Heart left ventricle (tissue), 16 donors: ENCODE measurements at regions not wholly inside any gene's neighbourhood (a gene's known extent, or its start where the extent isn't known, plus 50 kb on each side); places are given as distances from the start of the nearest gene placed in this dataset.
"Not testable (repeated sequence)": the region's sequence is repeated elsewhere in the genome, so short reads cannot be mapped to it uniquely, and the experiment has no call there.

Source experiments
- ATAC-seq, 4 donors: fragments of 200-7000 bp; cut with Tn5 transposase; one replicate each; pipeline ENCODE4 v1.9.1; 2020 to 2022; ENCODE audit warnings: moderate library complexity in 4 of 4, mild to moderate bottlenecking in 3 of 4, moderate number of reproducible peaks in 1 of 4
- DNase-seq, 5 donors: peaks; one replicate each; pipeline ENCODE4 v3.0.0-alpha.2; 2020
- H3K27ac ChIP-seq, 12 donors: fragments of 200-600 bp; sonication (generic) in 4 of 12; one replicate each; pipeline versions ENCODE4 v1.5.0 to v1.8.0; 2016 to 2022; ENCODE audit warnings: mild to moderate bottlenecking in 2 of 12
- H3K27me3 ChIP-seq, 9 donors: fragments of 200-600 bp; sonication (generic) in 2 of 9; one replicate each; pipeline versions ENCODE4 v1.5.1 to v1.8.0; 2016 to 2022; ENCODE audit warnings: mild to moderate bottlenecking in 3 of 9
- H3K36me3 ChIP-seq, 9 donors: fragments of 200-600 bp; sonication (generic) in 2 of 9; one replicate each; pipeline versions ENCODE4 v1.5.0 to v1.8.0; 2018 to 2022; ENCODE audit warnings: mild to moderate bottlenecking in 2 of 9
- H3K4me1 ChIP-seq, 12 donors: fragments of 200-600 bp; sonication (generic) in 4 of 12; one replicate each; pipeline versions ENCODE4 v1.5.0 to v1.8.0; 2016 to 2022; ENCODE audit warnings: mild to moderate bottlenecking in 3 of 12
- H3K4me3 ChIP-seq, 12 donors: fragments of 200-600 bp; sonication (generic) in 4 of 12; one replicate each; pipeline versions ENCODE4 v1.5.0 to v1.8.0; 2017 to 2022; ENCODE audit warnings: mild to moderate bottlenecking in 9 of 12, moderate library complexity in 4 of 12
- H3K9me3 ChIP-seq, 12 donors: fragments of 200-600 bp; sonication (generic) in 4 of 12; one replicate each; pipeline versions ENCODE4 v1.5.0 to v1.8.0; 2016 to 2022; ENCODE audit warnings: mild to moderate bottlenecking in 1 of 12
- POLR2A ChIP-seq, 2 donors: fragments of 450-650 bp; IDR thresholded peaks; one replicate each; pipeline ENCODE4 v1.6.1; 2017; ENCODE audit warnings: antibody characterized with exemption in 2 of 2, mild to moderate bottlenecking in 2 of 2, moderate library complexity in 2 of 2
- WGBS, 4 donors: extraction: QIAGEN DNeasy Blood & Tissue Kit in 2 of 4; methylation state at CpG; one replicate each; pipeline versions ENCODE4 v1.1.5 to v1.1.7; 2013 to 2018; 5-methylcytosine and 5-hydroxymethylcytosine counted together
- intact Hi-C, 10 donors: fragments of 100-400 bp; cut with DNase I; formaldehyde crosslinking; loops; one replicate each; pipeline versions ENCODE4 v1.11.1 to v1.14.2; 2022
- TF ChIP-seq, protein P1 (sequence below), 12 donors: fragments of 200-600 bp; sonication (generic) in 4 of 12; IDR thresholded peaks; one replicate each; pipeline versions ENCODE4 v1.5.0 to v1.8.0; 2018 to 2022; ENCODE audit warnings: antibody characterized with exemption in 12 of 12, mild to moderate bottlenecking in 5 of 12
- donor health status: ischemic (EF 13 %, LVEDD 7.1; RV severe dilation, severe dysfunction).
- donor health status: healthy with polysubstance abuse.
- donor health status: DM: no; HTN: yes; CAD: no.
- donor health status: DM: no; HTN: no; CAD: no.
- donor health status: ischemic (EF 25% LVEDD 6.9; RV normal size, moderate dysfunction).
- donor health status: ischemic (EF 25% LVEDD 5.7; RV mildly dilated, moderate dysfunction).
- donor health status: healthy.
- donor health status: DM: yes; HTN: yes; CAD: no.
- donor health status: ischemic (EF 35%, LVEDD 5.7; RV mildly dilated, moderate dysfunction).
- donor health status: nonischemic (EF 11% LVEDD 7.7; RV severe dilation, severe dysfunction).
- donor health status: DM: yes; HTN: yes; CAD: no.
- donor health status: PGD.
- donor health status: ischemic (EF 29% LVEDD 5.4; RV normal size, mild dysfunction).
- donor health status: nonischemic (EF 23%, LVEDD 6.1; RV moderate dilation, normal function).

DNA sequence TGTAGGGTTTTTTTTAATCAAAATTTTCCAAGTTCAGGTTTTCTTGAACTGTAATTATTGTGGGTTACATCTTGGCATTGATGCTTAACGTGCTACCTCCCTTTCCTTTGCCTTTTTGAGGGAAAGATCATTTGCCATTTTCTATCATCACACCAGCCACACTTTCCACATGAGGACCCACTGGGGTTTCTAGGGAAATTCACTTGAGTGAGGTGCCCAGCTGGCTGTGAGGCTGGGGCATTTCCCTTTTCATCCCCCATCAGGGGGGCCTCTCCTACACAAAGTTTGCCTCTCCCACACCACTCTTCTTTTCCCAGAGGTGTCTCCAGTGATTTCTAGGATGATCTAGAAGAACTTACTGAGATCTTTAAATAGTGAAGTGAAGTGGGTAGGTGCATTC is 335.7 kb downstream of the BMP4 start:
- 71 to 94% (median 88%) methylated on average over 1 of the region's 1 CpG for WGBS, 4 donors
- Histone ChIP-seq H3K4me1 (peaks cover 0 to 29% (median 7%) of the 10 kb centered on the region in 12 donors), H3K9me3 (no peaks in the 10 kb centered on the region), H3K36me3 (no peaks in the 10 kb centered on the region), H3K27me3 (no peaks in the 10 kb centered on the region), H3K4me3 (no peak overlapping the region), H3K27ac (peak overlapping the region in 5 of 12 donors; percentile 13 to 74 (median 47))
- intact Hi-C loops, result no loop called here
- ATAC-seq, result no peak
- TF ChIP-seq POLR2A (IDR thresholded peaks at IDR 0.05), result no peak
- TF ChIP-seq, protein P1, sequence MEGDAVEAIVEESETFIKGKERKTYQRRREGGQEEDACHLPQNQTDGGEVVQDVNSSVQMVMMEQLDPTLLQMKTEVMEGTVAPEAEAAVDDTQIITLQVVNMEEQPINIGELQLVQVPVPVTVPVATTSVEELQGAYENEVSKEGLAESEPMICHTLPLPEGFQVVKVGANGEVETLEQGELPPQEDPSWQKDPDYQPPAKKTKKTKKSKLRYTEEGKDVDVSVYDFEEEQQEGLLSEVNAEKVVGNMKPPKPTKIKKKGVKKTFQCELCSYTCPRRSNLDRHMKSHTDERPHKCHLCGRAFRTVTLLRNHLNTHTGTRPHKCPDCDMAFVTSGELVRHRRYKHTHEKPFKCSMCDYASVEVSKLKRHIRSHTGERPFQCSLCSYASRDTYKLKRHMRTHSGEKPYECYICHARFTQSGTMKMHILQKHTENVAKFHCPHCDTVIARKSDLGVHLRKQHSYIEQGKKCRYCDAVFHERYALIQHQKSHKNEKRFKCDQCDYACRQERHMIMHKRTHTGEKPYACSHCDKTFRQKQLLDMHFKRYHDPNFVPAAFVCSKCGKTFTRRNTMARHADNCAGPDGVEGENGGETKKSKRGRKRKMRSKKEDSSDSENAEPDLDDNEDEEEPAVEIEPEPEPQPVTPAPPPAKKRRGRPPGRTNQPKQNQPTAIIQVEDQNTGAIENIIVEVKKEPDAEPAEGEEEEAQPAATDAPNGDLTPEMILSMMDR (IDR thresholded peaks at IDR 0.05), result no peak
- DNase-seq, result no peak

DNA sequence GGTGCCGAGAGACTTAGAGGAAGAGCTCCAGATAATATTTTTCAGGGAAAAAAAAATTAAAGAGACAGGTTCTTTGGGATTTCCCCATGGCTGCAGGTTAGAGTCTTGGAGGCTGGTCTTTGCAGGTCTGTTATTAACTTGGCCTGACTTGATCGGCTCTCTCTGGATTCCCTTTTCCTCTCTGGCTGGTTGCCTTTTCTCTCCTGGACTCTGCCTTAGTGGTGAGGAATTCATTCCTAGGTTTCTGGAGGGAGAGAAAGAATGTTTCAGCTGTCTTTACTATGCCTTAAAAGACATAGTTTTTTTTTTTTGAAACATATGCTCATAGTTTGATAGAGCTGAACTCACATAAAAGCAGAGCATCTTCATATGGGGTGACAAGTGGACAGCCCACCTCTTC is 336.3 kb downstream of the BMP4 start:
- Histone ChIP-seq H3K9me3 (no peaks in the 10 kb centered on the region), H3K4me1 (peaks cover 0 to 29% (median 7%) of the 10 kb centered on the region in 12 donors), H3K27me3 (no peaks in the 10 kb centered on the region), H3K27ac (peak overlapping the region in 6 of 12 donors; percentile 9 to 74 (median 36)), H3K36me3 (no peaks in the 10 kb centered on the region), H3K4me3 (no peak overlapping the region)
- DNase-seq (no peak), ATAC-seq (peak in 2 of 4 donors; percentile 38 to 45)
- 32 to 43% (median 33%) methylated on average over 2 of the region's 2 CpGs for WGBS, 4 donors
- intact Hi-C loops, result no loop called here
- TF ChIP-seq, protein P1 (IDR thresholded peaks at IDR 0.05), result no peak
- TF ChIP-seq POLR2A (IDR thresholded peaks at IDR 0.05), result no peak

DNA sequence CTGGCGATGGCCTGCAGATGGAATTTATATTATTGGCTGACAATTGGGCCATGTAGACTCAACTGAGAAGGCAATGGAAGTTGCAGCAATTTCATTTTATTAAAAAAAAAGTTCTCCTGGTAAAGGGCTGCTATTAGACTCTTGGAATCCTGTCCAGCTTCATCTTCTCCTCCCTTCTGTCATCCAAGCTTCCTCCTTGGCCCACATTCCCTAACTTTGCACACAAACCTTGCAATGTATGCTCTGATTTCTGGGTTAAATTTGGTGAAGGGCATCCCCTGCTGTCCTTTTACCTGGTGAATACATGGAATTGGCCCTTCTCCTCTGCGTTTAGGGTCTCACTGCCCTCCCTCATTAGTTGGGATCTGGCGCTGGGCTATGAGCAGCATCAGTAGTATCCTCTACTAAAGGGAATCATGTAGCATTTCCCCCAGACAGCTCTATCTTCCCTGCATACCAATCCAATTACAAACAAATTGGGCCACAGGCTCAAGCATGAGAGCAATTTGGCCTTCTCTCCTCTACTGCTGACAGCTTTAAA is 336.9 kb downstream of the BMP4 start:
- ATAC-seq, result peak; percentile 63 to 92 (median 84)
- no peak overlapping the region for H3K4me3 ChIP-seq
- WGBS, 4 donors, result 57 to 67% (median 61%) methylated on average over 3 of the region's 3 CpGs
- H3K4me1 ChIP-seq, result peaks cover 0 to 29% (median 7%) of the 10 kb centered on the region in 12 donors
- H3K27ac ChIP-seq, result peak overlapping the region in 5 of 12 donors; percentile 9 to 74 (median 47)
- intact Hi-C loops, result no loop called here
- DNase-seq, result no peak
- no peaks in the 10 kb centered on the region for H3K9me3 ChIP-seq
- H3K27me3 ChIP-seq, result no peaks in the 10 kb centered on the region
- no peaks in the 10 kb centered on the region for H3K36me3 ChIP-seq
- no peak for TF ChIP-seq POLR2A (IDR thresholded peaks at IDR 0.05)
- TF ChIP-seq, protein P1 (IDR thresholded peaks at IDR 0.05), result no peak

DNA sequence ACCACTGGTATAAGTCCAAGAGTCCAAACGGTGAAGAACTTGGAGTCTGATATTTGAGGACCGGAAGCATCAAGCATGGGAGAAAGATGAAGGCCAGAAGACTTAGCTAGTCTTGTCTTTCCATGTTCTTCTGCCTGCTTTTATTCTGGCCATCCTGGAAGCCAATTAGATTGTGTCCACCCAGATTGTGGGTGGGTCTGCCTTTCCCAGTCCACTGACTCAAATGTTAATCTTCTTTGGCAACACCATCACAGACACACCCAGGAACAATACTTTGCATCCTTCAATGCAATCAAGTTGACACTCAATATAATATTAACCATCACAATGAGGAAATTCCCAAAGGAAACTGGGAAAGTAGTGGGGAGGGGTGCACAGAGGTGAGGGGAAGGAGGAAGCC is 340.1 kb downstream of the BMP4 start:
- H3K27me3 ChIP-seq, H3K9me3 ChIP-seq, intact Hi-C loops, ATAC-seq, H3K36me3 ChIP-seq, DNase-seq, H3K27ac ChIP-seq, H3K4me3 ChIP-seq: not testable (repeated sequence)
- 85 to 92% (median 90%) methylated on average over 2 of the region's 2 CpGs for WGBS, 4 donors
- peaks cover 0 to 25% (median 7%) of the 10 kb centered on the region in 12 donors for H3K4me1 ChIP-seq

DNA sequence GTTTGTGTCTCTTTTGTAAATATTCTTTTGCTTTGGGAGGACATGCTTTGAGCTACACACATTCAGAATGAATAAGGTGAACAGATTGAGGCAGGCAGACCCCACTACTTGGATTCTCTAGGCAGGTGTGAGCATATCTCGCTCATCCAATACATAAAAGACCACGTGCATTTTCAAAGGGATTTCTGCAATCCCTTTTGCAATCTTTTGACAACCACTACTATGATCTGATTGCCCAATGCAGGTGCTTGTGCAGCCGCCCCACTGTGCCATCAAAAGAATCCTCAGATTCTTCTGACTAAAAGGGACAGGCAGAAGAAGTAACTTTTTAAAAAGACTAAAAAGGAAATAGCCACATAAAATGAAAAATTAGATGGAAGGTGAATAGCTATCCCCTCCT is 341.4 kb downstream of the BMP4 start:
- Histone ChIP-seq H3K36me3 (no peaks in the 10 kb centered on the region), H3K4me1 (peaks cover 0 to 12% (median 6%) of the 10 kb centered on the region in 12 donors), H3K9me3 (no peaks in the 10 kb centered on the region), H3K27ac (no peak overlapping the region), H3K4me3 (no peak overlapping the region), H3K27me3 (no peaks in the 10 kb centered on the region)
- WGBS, 4 donors, result 77 to 88% (median 83%) methylated on average over 3 of the region's 3 CpGs
- ATAC-seq, result no peak
- TF ChIP-seq POLR2A (IDR thresholded peaks at IDR 0.05), result no peak
- TF ChIP-seq, protein P1 (IDR thresholded peaks at IDR 0.05), result no peak
- intact Hi-C loops, result no loop called here
- no peak for DNase-seq
